ENCODE measurements at regions not wholly inside any gene's neighbourhood (a gene's known extent, or its start where the extent isn't known, plus 50 kb on each side); places are given as distances from the start of the nearest gene placed in this dataset.
"Not testable (repeated sequence)": the region's sequence is repeated elsewhere in the genome, so short reads cannot be mapped to it uniquely, and the experiment has no call there.

GRCh38 chr3:162568706-162569105, 1072.1 kb downstream of the OTOL1 start:
- DNase-seq (no peak), ATAC-seq (ENCODE audit: low FRiP score in 2 of 2) (no peak)
- no peaks in the 10 kb centered on the region for H3K4me1 ChIP-seq
- H3K4me3 ChIP-seq, result no peak overlapping the region
- no peaks in the 10 kb centered on the region for H3K27me3 ChIP-seq
- no peaks in the 10 kb centered on the region for H3K9me3 ChIP-seq
- 48 to 58% methylated on average over 2 of the region's 2 CpGs for WGBS, 2 donors
- no peak overlapping the region for H3K27ac ChIP-seq
- TF ChIP-seq POLR2A (IDR thresholded peaks at IDR 0.05) (no peak), POLR2AphosphoS5 (IDR thresholded peaks at IDR 0.05) (no peak), EP300 (IDR thresholded peaks at IDR 0.05) (no peak), CTCF (IDR thresholded peaks at IDR 0.05) (no peak)
- H3K36me3 ChIP-seq, result no peaks in the 10 kb centered on the region

GRCh38 chr3:162569314-162569713, 1072.7 kb downstream of the OTOL1 start:
- ATAC-seq (ENCODE audit: low FRiP score in 2 of 2) (no peak), DNase-seq (no peak)
- Histone ChIP-seq H3K9me3 (no peaks in the 10 kb centered on the region), H3K4me3 (no peak overlapping the region), H3K27ac (no peak overlapping the region), H3K4me1 (no peaks in the 10 kb centered on the region), H3K27me3 (no peaks in the 10 kb centered on the region), H3K36me3 (no peaks in the 10 kb centered on the region)
- TF ChIP-seq EP300 (IDR thresholded peaks at IDR 0.05) (peak in 1 of 4 donors; percentile 21), POLR2AphosphoS5 (IDR thresholded peaks at IDR 0.05) (no peak)
- 25% methylated on average over 3 of the region's 3 CpGs for WGBS, 2 donors

- H3K27ac ChIP-seq, result no peak overlapping the region
- H3K9me3 ChIP-seq, result no peaks in the 10 kb centered on the region
- H3K36me3 ChIP-seq, result no peaks in the 10 kb centered on the region
- no peaks in the 10 kb centered on the region for H3K4me1 ChIP-seq
- DNase-seq, result no peak
- no peak for ATAC-seq (ENCODE audit: low FRiP score in 2 of 2)
- H3K27me3 ChIP-seq, result no peaks in the 10 kb centered on the region
- H3K4me3 ChIP-seq, result no peak overlapping the region
- TF ChIP-seq EP300 (IDR thresholded peaks at IDR 0.05) (no peak), CTCF (IDR thresholded peaks at IDR 0.05) (no peak), POLR2A (IDR thresholded peaks at IDR 0.05) (no peak), POLR2AphosphoS5 (IDR thresholded peaks at IDR 0.05) (no peak)
Measured at GRCh38 chr3:162584986-162585385, 1088.4 kb downstream of the OTOL1 start.

GRCh38 chr3:162586591-162586990, 1090.0 kb downstream of the OTOL1 start:
- no peak overlapping the region for H3K27ac ChIP-seq
- TF ChIP-seq CTCF (IDR thresholded peaks at IDR 0.05), result no peak
- no peak for TF ChIP-seq POLR2A (IDR thresholded peaks at IDR 0.05)
- no peak for TF ChIP-seq EP300 (IDR thresholded peaks at IDR 0.05)
- no peak for TF ChIP-seq POLR2AphosphoS5 (IDR thresholded peaks at IDR 0.05)
- ATAC-seq (ENCODE audit: low FRiP score in 2 of 2), result no peak
- H3K4me1 ChIP-seq, result no peaks in the 10 kb centered on the region
- no peak for DNase-seq
- no peak overlapping the region for H3K4me3 ChIP-seq
- 45 to 48% methylated on average over 4 of the region's 4 CpGs for WGBS, 2 donors
- no peaks in the 10 kb centered on the region for H3K9me3 ChIP-seq
- no peaks in the 10 kb centered on the region for H3K36me3 ChIP-seq
- H3K27me3 ChIP-seq, result no peaks in the 10 kb centered on the region

- Histone ChIP-seq H3K9me3 (no peaks in the 10 kb centered on the region), H3K4me1 (no peaks in the 10 kb centered on the region), H3K27me3 (no peaks in the 10 kb centered on the region), H3K4me3 (no peak overlapping the region), H3K27ac (no peak overlapping the region), H3K36me3 (no peaks in the 10 kb centered on the region)
- WGBS, 2 donors, result 38 to 46% methylated on average over 1 of the region's 1 CpG
- TF ChIP-seq POLR2A (IDR thresholded peaks at IDR 0.05), result no peak
- no peak for TF ChIP-seq EP300 (IDR thresholded peaks at IDR 0.05)
- no peak for TF ChIP-seq POLR2AphosphoS5 (IDR thresholded peaks at IDR 0.05)
- TF ChIP-seq CTCF (IDR thresholded peaks at IDR 0.05), result no peak
- no peak for DNase-seq
- no peak for ATAC-seq (ENCODE audit: low FRiP score in 2 of 2)
Measured at GRCh38 chr3:162597226-162597625, 1100.6 kb downstream of the OTOL1 start.

- H3K4me1 ChIP-seq; H3K27ac ChIP-seq; DNase-seq; H3K27me3 ChIP-seq; ATAC-seq (ENCODE audit: low FRiP score in 2 of 2); H3K9me3 ChIP-seq; H3K4me3 ChIP-seq; H3K36me3 ChIP-seq: not testable (repeated sequence)
- 32 to 40% methylated on average over 4 of the region's 4 CpGs for WGBS, 2 donors
Measured at GRCh38 chr3:162598500-162598899, 1101.9 kb downstream of the OTOL1 start.

- H3K36me3 ChIP-seq; H3K9me3 ChIP-seq; H3K4me3 ChIP-seq; H3K27me3 ChIP-seq; H3K4me1 ChIP-seq; ATAC-seq (ENCODE audit: low FRiP score in 2 of 2); H3K27ac ChIP-seq: not testable (repeated sequence)
- DNase-seq, result peak in 1 of 2 donors; percentile 74
- 96 to 98% methylated on average over 19 to 27 of the region's 27 CpGs for WGBS, 2 donors
Measured at GRCh38 chr3:162599742-162600141, 1103.1 kb downstream of the OTOL1 start.

All from upper lobe of left lung (tissue), 6 donors.